ENCODE measurements at regions not wholly inside any gene's neighbourhood (a gene's known extent, or its start where the extent isn't known, plus 50 kb on each side); places are given as distances from the start of the nearest gene placed in this dataset.

GRCh38 chr10:120979435-120980278 lies 128.5 kb downstream of the WDR11 start:
- Mint-ChIP-seq H3K36me3 (no peaks in the 10 kb centered on the region), H3K4me3 (no peak overlapping the region), H3K27me3 (peaks cover 27% of the 10 kb centered on the region), H3K4me1 (peaks cover 4% of the 10 kb centered on the region), H3K9me3 (peaks cover 2% of the 10 kb centered on the region), H3K27ac (no peak overlapping the region)

GRCh38 chr10:120980279-120981255 lies 129.4 kb downstream of the WDR11 start:
- Mint-ChIP-seq H3K27ac (no peak overlapping the region), H3K27me3 (peaks cover 27% of the 10 kb centered on the region)

DNA sequence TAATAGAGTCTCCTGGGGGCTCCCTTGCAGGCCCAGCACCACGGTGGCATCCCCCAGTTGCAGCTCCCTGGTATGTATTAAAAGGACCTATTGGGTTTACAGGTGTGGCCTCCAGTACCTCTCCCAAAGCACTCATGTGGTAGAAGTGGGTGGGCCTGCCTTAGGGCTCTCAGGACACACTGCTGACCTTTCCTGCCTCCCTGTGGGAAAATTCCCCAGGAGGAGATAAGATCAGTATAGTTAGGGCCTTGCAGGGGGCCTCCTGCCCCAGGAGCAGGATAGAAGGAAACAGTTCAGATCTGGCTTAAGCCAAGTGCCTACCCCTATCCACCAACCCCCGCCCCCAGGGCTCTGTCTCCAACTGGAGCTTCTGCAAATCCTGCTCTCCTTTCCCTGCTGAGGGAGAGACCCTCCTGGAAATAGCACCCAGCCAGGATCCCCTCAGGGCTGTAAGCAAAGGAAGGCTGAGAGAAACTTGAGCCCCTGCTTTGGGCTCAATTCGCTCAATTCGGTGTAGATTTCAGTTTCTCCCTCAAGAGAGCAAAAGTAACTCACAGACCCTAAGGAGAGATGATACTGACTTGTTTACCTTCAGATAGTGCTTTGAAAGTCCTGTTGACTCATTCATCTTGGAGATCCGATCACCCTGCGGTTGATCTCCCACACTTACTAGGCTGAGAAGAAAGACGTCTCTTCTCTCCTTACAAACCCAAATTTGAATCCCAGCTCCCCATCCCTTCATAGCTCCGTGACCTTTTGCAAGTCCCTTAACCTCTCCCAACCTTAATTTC lies 130.6 kb downstream of the WDR11 start:
- no peak overlapping the region for H3K4me3 Mint-ChIP-seq
- no peaks in the 10 kb centered on the region for H3K9me3 Mint-ChIP-seq
- peaks cover 4% of the 10 kb centered on the region for H3K4me1 Mint-ChIP-seq
- H3K27ac Mint-ChIP-seq: no peak overlapping the region
- no peaks in the 10 kb centered on the region for H3K36me3 Mint-ChIP-seq
- peaks cover 26% of the 10 kb centered on the region for H3K27me3 Mint-ChIP-seq

More at GRCh38 chr10:120980279-120981255, 129.4 kb downstream of the WDR11 start:
- Mint-ChIP-seq H3K4me3 (no peak overlapping the region), H3K4me1 (peaks cover 4% of the 10 kb centered on the region), H3K9me3 (no peaks in the 10 kb centered on the region), H3K36me3 (no peaks in the 10 kb centered on the region)

- no peaks in the 10 kb centered on the region for H3K9me3 Mint-ChIP-seq
- H3K4me3 Mint-ChIP-seq: no peak overlapping the region
- no peaks in the 10 kb centered on the region for H3K36me3 Mint-ChIP-seq
- H3K27ac Mint-ChIP-seq: no peak overlapping the region
- peaks cover 4% of the 10 kb centered on the region for H3K4me1 Mint-ChIP-seq
- peaks cover 29% of the 10 kb centered on the region for H3K27me3 Mint-ChIP-seq
These were observed 131.3 kb downstream of the WDR11 start for GRCh38 chr10:120982507-120982906.

- no peak overlapping the region for H3K4me3 Mint-ChIP-seq
- no peak overlapping the region for H3K27ac Mint-ChIP-seq
- H3K4me1 Mint-ChIP-seq: peaks cover 4% of the 10 kb centered on the region
- peaks cover 23% of the 10 kb centered on the region for H3K27me3 Mint-ChIP-seq
- peaks cover 4% of the 10 kb centered on the region for H3K9me3 Mint-ChIP-seq
- H3K36me3 Mint-ChIP-seq: no peaks in the 10 kb centered on the region
These were observed 132.6 kb downstream of the WDR11 start for GRCh38 chr10:120983721-120984120.

DNA sequence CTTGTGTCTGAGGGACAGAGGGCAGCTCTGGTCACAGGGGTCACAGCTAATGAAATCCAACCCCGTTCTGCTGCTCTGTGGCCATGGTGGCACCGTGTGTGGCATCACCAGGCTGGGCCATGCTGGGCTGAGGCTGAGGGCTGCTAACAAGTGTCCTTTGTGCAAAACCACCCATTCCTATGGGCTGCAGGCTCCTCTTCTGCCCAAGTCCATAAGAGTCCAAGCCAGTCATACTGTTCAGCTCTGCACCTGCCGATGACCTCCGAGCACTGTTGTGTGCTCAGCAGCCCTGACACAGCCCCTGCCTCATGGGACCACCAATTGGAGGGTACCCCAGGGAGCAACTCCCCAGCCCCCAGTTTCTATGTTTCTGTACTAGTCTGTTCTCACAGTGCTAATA lies 133.1 kb downstream of the WDR11 start:
- H3K4me1 Mint-ChIP-seq: peaks cover 4% of the 10 kb centered on the region
- peaks cover 6% of the 10 kb centered on the region for H3K9me3 Mint-ChIP-seq
- peaks cover 22% of the 10 kb centered on the region for H3K27me3 Mint-ChIP-seq

GRCh38 chr10:120987359-120987758 lies 136.2 kb downstream of the WDR11 start:
- no peaks in the 10 kb centered on the region for H3K4me1 Mint-ChIP-seq
- peaks cover 6% of the 10 kb centered on the region for H3K9me3 Mint-ChIP-seq
- peaks cover 10% of the 10 kb centered on the region for H3K27me3 Mint-ChIP-seq
- no peaks in the 10 kb centered on the region for H3K36me3 Mint-ChIP-seq
- no peak overlapping the region for H3K27ac Mint-ChIP-seq
- H3K4me3 Mint-ChIP-seq: no peak overlapping the region

More for the DNA sequence above, 133.1 kb downstream of the WDR11 start:
- no peak overlapping the region for H3K27ac Mint-ChIP-seq
- no peak overlapping the region for H3K4me3 Mint-ChIP-seq
- no peaks in the 10 kb centered on the region for H3K36me3 Mint-ChIP-seq

DNA sequence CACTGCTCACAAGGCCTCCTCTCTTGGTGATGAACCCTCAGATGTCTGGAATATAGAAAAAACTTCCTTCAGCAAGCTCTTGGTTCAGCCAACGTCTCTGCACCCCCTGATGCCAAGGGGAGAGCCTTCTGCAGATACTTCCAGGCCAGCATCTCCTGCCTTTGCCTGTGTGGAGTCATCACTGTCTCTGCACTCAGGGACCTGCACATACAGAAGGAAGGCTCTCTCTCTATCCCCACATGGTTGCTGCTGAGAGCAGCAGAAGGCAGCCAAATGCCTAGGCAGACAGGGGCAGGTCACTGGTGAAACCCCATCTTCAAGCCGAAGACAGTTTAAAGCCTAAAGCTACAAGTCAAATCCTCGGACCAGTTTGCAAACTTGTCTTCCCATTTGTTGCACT lies 137.6 kb downstream of the WDR11 start:
- H3K9me3 Mint-ChIP-seq: peaks cover 6% of the 10 kb centered on the region
- no peak overlapping the region for H3K4me3 Mint-ChIP-seq
- H3K36me3 Mint-ChIP-seq: no peaks in the 10 kb centered on the region
- H3K4me1 Mint-ChIP-seq: no peaks in the 10 kb centered on the region
- H3K27me3 Mint-ChIP-seq: peaks cover 7% of the 10 kb centered on the region
- H3K27ac Mint-ChIP-seq: no peak overlapping the region

- peaks cover 6% of the 10 kb centered on the region for H3K9me3 Mint-ChIP-seq
- H3K4me1 Mint-ChIP-seq: no peaks in the 10 kb centered on the region
- no peak overlapping the region for H3K4me3 Mint-ChIP-seq
- no peaks in the 10 kb centered on the region for H3K36me3 Mint-ChIP-seq
- peaks cover 7% of the 10 kb centered on the region for H3K27me3 Mint-ChIP-seq
- H3K27ac Mint-ChIP-seq: no peak overlapping the region
These were observed 138.1 kb downstream of the WDR11 start for GRCh38 chr10:120989279-120989678.

DNA sequence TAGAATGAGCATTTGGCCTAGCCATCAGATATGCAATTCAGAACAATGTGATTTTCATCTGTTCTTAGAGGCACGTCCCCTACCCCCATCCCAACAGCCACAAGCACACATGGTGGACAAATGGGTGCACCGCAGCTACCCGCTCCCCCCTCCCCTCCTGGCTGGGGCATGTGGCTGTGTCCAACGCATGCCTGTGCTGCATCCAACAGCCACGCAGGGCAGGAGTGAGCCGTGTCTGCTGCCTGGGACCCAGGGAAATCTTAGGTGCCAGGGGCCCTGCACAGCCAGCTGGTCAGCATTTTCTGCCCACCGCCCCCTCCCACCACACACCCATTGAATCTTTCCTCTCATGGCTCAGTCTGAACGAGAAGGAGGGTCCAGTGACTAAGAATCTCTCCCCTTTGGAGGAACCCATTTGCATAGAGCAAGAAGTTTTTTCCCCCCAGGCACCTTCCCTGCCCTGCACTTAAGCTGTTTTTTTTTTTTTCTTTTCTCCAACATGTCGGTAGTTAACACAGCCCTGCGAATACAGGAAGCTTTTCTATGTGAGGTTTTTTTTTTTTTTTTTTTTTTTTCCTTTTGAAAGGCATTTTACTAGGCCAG lies 138.9 kb downstream of the WDR11 start:
- H3K36me3 Mint-ChIP-seq: no peaks in the 10 kb centered on the region
- no peak overlapping the region for H3K27ac Mint-ChIP-seq
- H3K4me1 Mint-ChIP-seq: no peaks in the 10 kb centered on the region
- no peak overlapping the region for H3K4me3 Mint-ChIP-seq
- H3K9me3 Mint-ChIP-seq: peaks cover 6% of the 10 kb centered on the region
- H3K27me3 Mint-ChIP-seq: peaks cover 7% of the 10 kb centered on the region

DNA sequence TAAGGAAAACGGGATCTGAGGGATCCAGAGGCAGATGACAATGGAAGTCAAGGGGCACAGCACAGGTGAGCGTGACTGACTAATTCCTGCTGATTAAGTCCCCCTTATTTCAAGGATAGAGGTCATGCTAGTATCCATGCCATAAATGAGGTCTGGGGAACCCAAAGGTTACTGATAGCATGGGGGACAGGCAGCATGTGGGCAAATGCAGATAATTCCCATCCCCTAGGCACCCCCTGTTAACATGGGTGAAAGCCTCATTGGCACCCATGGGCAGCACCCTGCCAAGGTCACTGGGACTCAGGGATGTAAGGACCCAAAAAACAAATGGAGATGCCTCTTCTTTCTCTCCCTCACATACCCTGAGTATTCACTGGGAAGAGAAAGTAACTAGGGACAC lies 139.7 kb downstream of the WDR11 start:
- peaks cover 7% of the 10 kb centered on the region for H3K27me3 Mint-ChIP-seq
- H3K4me3 Mint-ChIP-seq: no peak overlapping the region
- H3K27ac Mint-ChIP-seq: no peak overlapping the region
- no peaks in the 10 kb centered on the region for H3K4me1 Mint-ChIP-seq
- peaks cover 6% of the 10 kb centered on the region for H3K9me3 Mint-ChIP-seq
- no peaks in the 10 kb centered on the region for H3K36me3 Mint-ChIP-seq

DNA sequence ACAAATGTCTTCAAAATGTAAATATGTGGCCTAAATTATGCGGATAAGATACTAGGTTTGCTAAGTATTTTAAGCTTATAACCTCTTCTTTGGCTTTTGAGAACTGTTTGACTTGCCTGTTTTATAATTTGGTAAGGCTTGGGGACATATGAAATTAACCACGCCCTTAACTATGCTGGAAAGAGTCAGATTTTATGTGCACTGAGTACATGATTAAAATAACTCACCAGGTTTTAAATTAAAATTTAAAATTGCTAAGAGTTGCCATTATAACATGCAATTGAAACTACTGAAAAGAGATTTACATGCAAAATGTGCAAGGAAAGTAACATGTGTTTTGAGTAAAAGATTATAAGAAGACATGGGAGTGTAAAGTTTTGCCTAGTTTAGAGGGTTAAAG lies 141.9 kb downstream of the WDR11 start:
- H3K27me3 Mint-ChIP-seq: peaks cover 4% of the 10 kb centered on the region
- no peaks in the 10 kb centered on the region for H3K4me1 Mint-ChIP-seq
- H3K4me3 Mint-ChIP-seq: no peak overlapping the region
- H3K27ac Mint-ChIP-seq: no peak overlapping the region
- H3K9me3 Mint-ChIP-seq: peaks cover 6% of the 10 kb centered on the region
- no peaks in the 10 kb centered on the region for H3K36me3 Mint-ChIP-seq

GRCh38 chr10:120995768-120996167 lies 144.6 kb downstream of the WDR11 start:
- Mint-ChIP-seq H3K4me1 (no peaks in the 10 kb centered on the region), H3K4me3 (no peak overlapping the region), H3K27me3 (no peaks in the 10 kb centered on the region), H3K9me3 (no peaks in the 10 kb centered on the region), H3K36me3 (no peaks in the 10 kb centered on the region), H3K27ac (no peak overlapping the region)

GRCh38 chr10:120996456-120997034 lies 145.4 kb downstream of the WDR11 start:
- Mint-ChIP-seq H3K27me3 (no peaks in the 10 kb centered on the region), H3K36me3 (no peaks in the 10 kb centered on the region), H3K4me1 (no peaks in the 10 kb centered on the region), H3K9me3 (no peaks in the 10 kb centered on the region), H3K27ac (no peak overlapping the region), H3K4me3 (no peak overlapping the region)

DNA sequence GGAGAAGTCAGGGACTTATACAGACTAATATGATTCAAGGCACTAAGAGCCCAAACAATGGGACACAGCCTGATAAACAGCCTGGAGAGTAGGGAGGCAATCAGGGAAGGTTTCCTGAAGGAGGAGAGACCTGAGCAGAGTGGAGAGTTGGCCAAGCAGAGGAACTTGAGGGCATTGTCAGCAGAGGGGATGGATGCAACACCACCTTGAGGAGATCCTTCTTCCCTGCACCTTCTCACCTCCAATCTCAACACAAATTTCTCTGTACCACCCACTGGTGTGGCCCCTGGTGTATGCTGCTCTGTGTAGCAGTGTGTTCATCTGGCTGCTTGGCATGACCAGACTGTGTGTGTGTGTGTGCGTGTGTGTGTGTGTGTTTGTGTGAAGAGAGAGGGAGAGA lies 146.2 kb downstream of the WDR11 start:
- Mint-ChIP-seq H3K4me1 (no peaks in the 10 kb centered on the region), H3K36me3 (no peaks in the 10 kb centered on the region), H3K9me3 (no peaks in the 10 kb centered on the region), H3K27me3 (no peaks in the 10 kb centered on the region), H3K4me3 (no peak overlapping the region), H3K27ac (no peak overlapping the region)

All from activated naive CD4-positive, alpha-beta T cell treated with anti-CD3 and anti-CD28 coated beads, Interleukin-2, amount 50 U/mL, for 24 hours (primary cell).